Neural cell (in vitro differentiated cells): ENCODE measurements at regions not wholly inside any gene's neighbourhood (a gene's known extent, or its start where the extent isn't known, plus 50 kb on each side); places are given as distances from the start of the nearest gene placed in this dataset.
"Not testable (repeated sequence)": the region's sequence is repeated elsewhere in the genome, so short reads cannot be mapped to it uniquely, and the experiment has no call there.

ENCODE experiments used
- H2AFZ ChIP-seq: fragments of 200-600, 300-800 bp; sonication (generic), shearing (Covaris generic); 2 replicates; pipeline ENCODE4 v1.6.0; 2014; ENCODE audit warnings: low read depth, mild to moderate bottlenecking, antibody characterized with exemption, low read length, moderate library complexity
- H3F3A ChIP-seq: fragments of 200-600 bp; shearing (Covaris generic); 2 replicates; pipeline ENCODE4 v1.6.1; 2016; ENCODE audit warnings: mild to moderate bottlenecking, moderate library complexity, mixed read lengths, antibody characterized with exemption, low read length; ENCODE audit not compliant: insufficient read depth, poor library complexity, severe bottlenecking
- H3K27ac ChIP-seq: fragments of 200-600, 300-800 bp; sonication (generic), shearing (Covaris generic); 2 replicates; pipeline ENCODE4 v1.5.1; 2014; ENCODE audit warnings: mild to moderate bottlenecking, low read length, moderate library complexity
- H3K27me3 ChIP-seq: fragments of 300-800, 200-600 bp; sonication (generic), shearing (Covaris generic); 2 replicates; pipeline ENCODE4 v1.6.0; 2014; ENCODE audit warnings: mild to moderate bottlenecking, low read depth, low read length, moderate library complexity; ENCODE audit not compliant: insufficient read depth
- H3K36me3 ChIP-seq: fragments of 300-800, 200-600 bp; sonication (generic), shearing (Covaris generic); 2 replicates; pipeline ENCODE4 v1.5.1; 2014; ENCODE audit warnings: mild to moderate bottlenecking, antibody characterized with exemption, low read length, moderate library complexity; ENCODE audit not compliant: insufficient read depth
- H3K4me2 ChIP-seq: fragments of 300-800, 200-600 bp; sonication (generic), shearing (Covaris generic); 2 replicates; pipeline ENCODE4 v1.6.0; 2014; ENCODE audit warnings: mild to moderate bottlenecking, low read length
- H3K4me3 ChIP-seq: fragments of 300-800, 200-600 bp; sonication (generic), shearing (Covaris generic); 2 replicates; pipeline ENCODE4 v1.5.1; 2014; ENCODE audit warnings: mild to moderate bottlenecking, low read length, moderate library complexity
- H3K79me2 ChIP-seq: fragments of 200-600 bp; shearing (Covaris generic); replicated peaks from 2 replicates; pipeline ENCODE4 v1.6.0; 2014; ENCODE audit warnings: mild to moderate bottlenecking, low read length, moderate library complexity; ENCODE audit not compliant: insufficient read depth
- H3K9ac ChIP-seq: fragments of 300-800, 200-600 bp; sonication (generic), shearing (Covaris generic); 2 replicates; pipeline ENCODE4 v1.6.1; 2016; ENCODE audit warnings: mild to moderate bottlenecking, low read length, mixed read lengths
- H3K9me2 ChIP-seq: fragments of 200-600 bp; shearing (Covaris generic); 2 replicates; pipeline ENCODE4 v1.6.1; 2016; ENCODE audit warnings: mild to moderate bottlenecking, low read length, mixed read lengths; ENCODE audit not compliant: insufficient read depth
- H3K9me3 ChIP-seq: fragments of 200-600, 300-800 bp; sonication (generic), shearing (Covaris generic); 2 replicates; pipeline ENCODE4 v1.6.1; 2016; ENCODE audit warnings: mild to moderate bottlenecking, mixed run types, low read length, moderate library complexity, mixed read lengths
- H4K20me1 ChIP-seq: fragments of 200-600 bp; shearing (Covaris generic); 2 replicates; pipeline ENCODE4 v1.6.1; 2016; ENCODE audit warnings: mild to moderate bottlenecking, mixed run types; ENCODE audit not compliant: insufficient read depth
- CTCF ChIP-seq: fragments of 450-650 bp; IDR thresholded peaks from 2 replicates; pipeline ENCODE4 v1.5.1; 2014; ENCODE audit warnings: antibody characterized with exemption, mild to moderate bottlenecking, moderate library complexity; ENCODE audit not compliant: poor library complexity, severe bottlenecking
- EP300 ChIP-seq: fragments of 450-650 bp; conservative IDR thresholded peaks from 2 replicates; pipeline ENCODE4 v1.6.1; 2014; ENCODE audit warnings: antibody characterized with exemption, mild to moderate bottlenecking, moderate library complexity; ENCODE audit not compliant: poor library complexity, severe bottlenecking
- EZH2 ChIP-seq: fragments of 200-600, 300-800 bp; shearing (Covaris generic), sonication (generic); IDR thresholded peaks from 2 replicates; pipeline ENCODE4 v1.6.1; 2014; ENCODE audit warnings: antibody characterized with exemption, low read length, borderline replicate concordance, mild to moderate bottlenecking; ENCODE audit not compliant: insufficient read depth, poor library complexity, severe bottlenecking
- MXI1 ChIP-seq: fragments of 450-650 bp; conservative IDR thresholded peaks from 2 replicates; pipeline ENCODE4 v1.6.1; 2014; ENCODE audit warnings: antibody characterized with exemption, mild to moderate bottlenecking; ENCODE audit not compliant: poor library complexity, severe bottlenecking
- POLR2AphosphoS5 ChIP-seq: IDR thresholded peaks from 2 replicates; pipeline ENCODE4 v1.6.1; 2012
- RAD21 ChIP-seq: fragments of 450-650 bp; conservative IDR thresholded peaks from 2 replicates; pipeline ENCODE4 v1.6.1; 2014; ENCODE audit warnings: antibody characterized with exemption, mild to moderate bottlenecking, moderate library complexity
- REST ChIP-seq: IDR thresholded peaks from 2 replicates; pipeline ENCODE4 v1.6.1; 2012; ENCODE audit warnings: borderline replicate concordance
- SMC3 ChIP-seq: fragments of 450-650 bp; conservative IDR thresholded peaks from 2 replicates; pipeline ENCODE4 v1.6.1; 2014; ENCODE audit warnings: antibody characterized with exemption, mild to moderate bottlenecking, moderate library complexity; ENCODE audit not compliant: poor library complexity
- TAF1 ChIP-seq: IDR thresholded peaks from 2 replicates; pipeline ENCODE4 v1.6.1; 2012; ENCODE audit warnings: low read depth

- Histone ChIP-seq H3K36me3 (no peaks in the 10 kb centered on the region), H3K9ac (no peak overlapping the region), H3K4me3 (no peak overlapping the region), H3K9me3 (no peaks in the 10 kb centered on the region), H4K20me1 (no peaks in the 10 kb centered on the region), H2AFZ (no peak overlapping the region), H3K27me3 (no peaks in the 10 kb centered on the region), H3K4me2 (no peak overlapping the region), H3F3A (no peaks in the 10 kb centered on the region), H3K9me2 (no peaks in the 10 kb centered on the region), H3K27ac (no peak overlapping the region), H3K79me2 (no peaks in the 10 kb centered on the region)
- TF ChIP-seq CTCF (no peak), SMC3 (no peak), EP300 (no peak), POLR2AphosphoS5 (no peak), TAF1 (no peak), RAD21 (no peak), EZH2 (no peak), MXI1 (no peak), REST (no peak)
Observed at GRCh38 chr11:15683528-15683927, 568.8 kb downstream of the INSC start.

- Histone ChIP-seq H3K4me3 (no peak overlapping the region), H3K4me2 (no peak overlapping the region), H2AFZ (no peak overlapping the region), H3K36me3 (no peaks in the 10 kb centered on the region), H3K27me3 (no peaks in the 10 kb centered on the region), H3K9ac (no peak overlapping the region), H3F3A (no peaks in the 10 kb centered on the region), H3K9me2 (no peaks in the 10 kb centered on the region), H3K79me2 (no peaks in the 10 kb centered on the region), H3K9me3 (no peaks in the 10 kb centered on the region), H4K20me1 (no peaks in the 10 kb centered on the region), H3K27ac (no peak overlapping the region)
- TF ChIP-seq MXI1, result no peak
- TF ChIP-seq CTCF, result no peak
- no peak for TF ChIP-seq TAF1
- no peak for TF ChIP-seq EZH2
- TF ChIP-seq SMC3, result no peak
- no peak for TF ChIP-seq EP300
- no peak for TF ChIP-seq POLR2AphosphoS5
- no peak for TF ChIP-seq RAD21
- no peak for TF ChIP-seq REST
Observed at GRCh38 chr11:15685306-15685705, 570.6 kb downstream of the INSC start.

- not testable (repeated sequence) for H3K9me2 ChIP-seq, H3K9ac ChIP-seq, H4K20me1 ChIP-seq
Observed at GRCh38 chr11:15686259-15686658, 571.5 kb downstream of the INSC start.

More at GRCh38 chr11:15686259-15686658, 571.5 kb downstream of the INSC start:
- not testable (repeated sequence) for H3K36me3 ChIP-seq, H3F3A ChIP-seq, H2AFZ ChIP-seq, H3K9me3 ChIP-seq, H3K4me3 ChIP-seq, H3K79me2 ChIP-seq, H3K27me3 ChIP-seq, H3K4me2 ChIP-seq, H3K27ac ChIP-seq
